ENCODE measurements at regions not wholly inside any gene's neighbourhood (a gene's known extent, or its start where the extent isn't known, plus 50 kb on each side); places are given as distances from the start of the nearest gene placed in this dataset.

GRCh38 chr4:115674485-115674884 is 561.1 kb upstream of the NDST4 start:
- H3K9ac ChIP-seq (ENCODE audit: low read length) = no peak overlapping the region
- H3K4me2 ChIP-seq (ENCODE audit: low read length) = no peak overlapping the region
- no peak for DNase-seq
- H3F3A ChIP-seq (ENCODE audit: low read length, unreplicated experiment) = no peaks in the 10 kb centered on the region
- TF ChIP-seq EZH2phosphoT487 (IDR thresholded peaks at IDR 0.05; ENCODE audit: borderline replicate concordance, low read length) (no peak), CTCF (conservative IDR thresholded peaks at IDR 0.05; ENCODE audit: low read depth, low read length) (no peak), EZH2 (IDR thresholded peaks at IDR 0.05; ENCODE audit: low read length, unreplicated experiment) (no peak)
- 0 out of 2 replicates have a peak, but pooled peaks cover 7% of the 10 kb centered on the region for H3K4me1 ChIP-seq (ENCODE audit: insufficient read depth, low read length)
- H3K27me3 ChIP-seq (ENCODE audit: low read length) = no peaks in the 10 kb centered on the region
- no peak overlapping the region for H2AFZ ChIP-seq (ENCODE audit: low read length)
- POLR2A ChIA-PET (ENCODE audit: unreplicated experiment) = no interaction called here
- no peaks in the 10 kb centered on the region for H3K36me3 ChIP-seq (ENCODE audit: low read depth, low read length)
- CTCF ChIA-PET = no interaction called here
- no peak overlapping the region for H3K4me3 ChIP-seq (ENCODE audit: low read length)
- no peaks in the 10 kb centered on the region for H4K20me1 ChIP-seq (ENCODE audit: low read length)
- no peaks in the 10 kb centered on the region for H3K9me2 ChIP-seq (replicated peaks; ENCODE audit: low read length)
- no peak overlapping the region for H3K27ac ChIP-seq (ENCODE audit: low read length)
- BruUV-seq (replicated peaks) = no TSS peak
- ATAC-seq = no peak
- intact Hi-C loops (cut with micrococcal nuclease) = loop anchor here (5.0 kb wide), 1 partner anchor 178 kb away; no protein-coding TSS in a partner anchor
- H3K79me2 ChIP-seq (ENCODE audit: low read length) = no peaks in the 10 kb centered on the region
- no peaks in the 10 kb centered on the region for H3K9me3 ChIP-seq (ENCODE audit: low read length)

- no peaks in the 10 kb centered on the region for H3K9me3 ChIP-seq (ENCODE audit: low read length)
- H3K79me2 ChIP-seq (ENCODE audit: low read length) = no peaks in the 10 kb centered on the region
- H3F3A ChIP-seq (ENCODE audit: low read length, unreplicated experiment) = no peaks in the 10 kb centered on the region
- no peak overlapping the region for H3K27ac ChIP-seq (ENCODE audit: low read length)
- H4K20me1 ChIP-seq (ENCODE audit: low read length) = no peaks in the 10 kb centered on the region
- POLR2A ChIA-PET (ENCODE audit: unreplicated experiment) = no interaction called here
- no TSS peak for BruUV-seq (replicated peaks)
- H3K9ac ChIP-seq (ENCODE audit: low read length) = no peak overlapping the region
- intact Hi-C loops (cut with micrococcal nuclease) = loop anchor here (5.0 kb wide), 1 partner anchor 181 kb away; no protein-coding TSS in a partner anchor
- CTCF ChIA-PET = no interaction called here
- no peak overlapping the region for H3K4me2 ChIP-seq (ENCODE audit: low read length)
- no peak overlapping the region for H2AFZ ChIP-seq (ENCODE audit: low read length)
- no peak for TF ChIP-seq EZH2phosphoT487 (IDR thresholded peaks at IDR 0.05; ENCODE audit: borderline replicate concordance, low read length)
- TF ChIP-seq EZH2 (IDR thresholded peaks at IDR 0.05; ENCODE audit: low read length, unreplicated experiment) = no peak
- no peak for TF ChIP-seq CTCF (conservative IDR thresholded peaks at IDR 0.05; ENCODE audit: low read depth, low read length)
- DNase-seq (peak; percentile 70), ATAC-seq (peak; percentile 91)
- H3K27me3 ChIP-seq (ENCODE audit: low read length) = no peaks in the 10 kb centered on the region
- no peaks in the 10 kb centered on the region for H3K36me3 ChIP-seq (ENCODE audit: low read depth, low read length)
- no peak overlapping the region for H3K4me3 ChIP-seq (ENCODE audit: low read length)
- no peaks in the 10 kb centered on the region for H3K9me2 ChIP-seq (replicated peaks; ENCODE audit: low read length)
- H3K4me1 ChIP-seq (ENCODE audit: insufficient read depth, low read length) = 0 out of 2 replicates have a peak, but pooled peaks cover 7% of the 10 kb centered on the region
Observed at GRCh38 chr4:115671581-115671980, 558.2 kb upstream of the NDST4 start.

- Histone ChIP-seq H4K20me1 (ENCODE audit: low read length) (no peaks in the 10 kb centered on the region), H3K27me3 (ENCODE audit: low read length) (no peaks in the 10 kb centered on the region), H3K4me3 (ENCODE audit: low read length) (no peak overlapping the region), H3K36me3 (ENCODE audit: low read depth, low read length) (no peaks in the 10 kb centered on the region), H3K9ac (ENCODE audit: low read length) (no peak overlapping the region), H3F3A (ENCODE audit: low read length, unreplicated experiment) (no peaks in the 10 kb centered on the region), H3K9me3 (ENCODE audit: low read length) (no peaks in the 10 kb centered on the region), H3K9me2 (replicated peaks; ENCODE audit: low read length) (no peaks in the 10 kb centered on the region), H2AFZ (ENCODE audit: low read length) (no peak overlapping the region), H3K4me2 (ENCODE audit: low read length) (no peak overlapping the region), H3K27ac (ENCODE audit: low read length) (no peak overlapping the region), H3K79me2 (ENCODE audit: low read length) (no peaks in the 10 kb centered on the region), H3K4me1 (ENCODE audit: insufficient read depth, low read length) (0 out of 2 replicates have a peak, but pooled peaks cover 7% of the 10 kb centered on the region)
- CTCF ChIA-PET = no interaction called here
- ATAC-seq (no peak), DNase-seq (no peak)
- no TSS peak for BruUV-seq (replicated peaks)
- TF ChIP-seq EZH2phosphoT487 (IDR thresholded peaks at IDR 0.05; ENCODE audit: borderline replicate concordance, low read length) = no peak
- intact Hi-C loops (cut with micrococcal nuclease) = loop anchor here (5.0 kb wide), 1 partner anchor 181 kb away; no protein-coding TSS in a partner anchor
- POLR2A ChIA-PET (ENCODE audit: unreplicated experiment) = no interaction called here
Observed at GRCh38 chr4:115670930-115671329, 557.5 kb upstream of the NDST4 start.

Data from PC-3 (cell line).